ENCODE measurements at regions not wholly inside any gene's neighbourhood (a gene's known extent, or its start where the extent isn't known, plus 50 kb on each side); places are given as distances from the start of the nearest gene placed in this dataset.

DNA sequence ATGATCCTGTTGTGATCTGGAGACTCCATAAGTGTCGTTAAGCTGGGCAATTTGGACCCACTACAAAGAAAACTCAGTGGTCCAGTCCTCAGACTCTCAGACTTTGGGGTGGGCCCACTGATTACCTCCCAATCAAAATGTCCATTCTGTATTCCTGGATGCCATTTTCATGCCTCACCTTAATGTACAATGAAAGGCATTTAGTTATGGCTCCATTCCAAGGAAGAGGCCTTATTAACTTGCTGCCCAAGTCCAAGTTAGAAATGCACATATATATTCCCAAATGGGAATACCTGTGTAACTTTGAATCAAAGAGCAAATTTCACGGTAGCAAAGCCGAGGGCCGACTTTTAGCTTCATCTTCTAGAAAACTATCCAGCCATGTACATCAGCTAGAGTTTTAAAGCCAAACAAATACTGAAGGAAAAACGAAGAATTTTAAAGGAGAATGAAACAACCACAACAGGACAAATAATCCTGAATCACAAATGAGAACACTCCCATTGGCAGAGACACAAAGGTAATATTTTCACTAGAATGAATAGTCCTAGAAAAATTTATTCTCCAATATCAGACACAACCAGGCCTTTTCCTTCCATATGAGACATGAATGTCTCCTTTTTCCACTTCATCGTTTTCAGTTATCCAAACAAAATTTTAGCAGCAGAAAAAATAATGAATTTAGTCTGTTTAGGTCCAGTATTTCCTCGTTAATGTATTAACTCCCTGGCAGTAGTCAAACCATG lies 63.7 kb upstream of the HHIP start:
- no peak overlapping the region for H3K4me2 ChIP-seq (ENCODE audit: insufficient read depth, low read length)
- H3K9me1 ChIP-seq (ENCODE audit: control insufficient read depth, insufficient read depth, low read length), result no peaks in the 10 kb centered on the region
- H3K36me3 ChIP-seq (ENCODE audit: control insufficient read depth, insufficient read depth, low read length), result no peaks in the 10 kb centered on the region
- no peaks in the 10 kb centered on the region for H3K9me3 ChIP-seq (replicated peaks; ENCODE audit: control insufficient read depth, insufficient read depth, low read depth, low read length)
- H3K27me3 ChIP-seq (ENCODE audit: control insufficient read depth in 2 of 2, insufficient read depth in 2 of 2, low read length in 2 of 2), result no peaks in the 10 kb centered on the region
- H3K79me2 ChIP-seq (ENCODE audit: control insufficient read depth, insufficient read depth, low read length), result no peaks in the 10 kb centered on the region
- CTCF ChIA-PET (ENCODE audit: low intra/inter-chr PET ratio), result no interaction called here
- no peaks in the 10 kb centered on the region for H3K4me1 ChIP-seq (replicated peaks in 1 of 2; ENCODE audit: control insufficient read depth in 2 of 2, insufficient read depth in 2 of 2, low read length in 2 of 2)
- WGBS (ENCODE audit: insufficient coverage, low coverage, missing lambda C conversion rate), result 1% methylated on average over 7 of the region's 7 CpGs
- ATAC-seq (no peak), FAIRE-seq (no peak), DNase-seq (ENCODE audit: extremely low read depth in 1 of 4, low spot score in 3 of 4) (no peak)
- POLR2A ChIA-PET, result no interaction called here
- H3K27ac ChIP-seq (ENCODE audit: extremely low read depth, low read depth, low read length), result no peak overlapping the region
- intact Hi-C loops (cut with micrococcal nuclease) (no loop called here), in situ Hi-C loops (cut with MboI) (no loop called here)
- H3K9ac ChIP-seq (ENCODE audit: insufficient read depth in 1 of 2, low read depth in 2 of 2, low read length in 2 of 2), result no peak overlapping the region
- BruUV-seq (replicated peaks), result no TSS peak
- no peaks in the 10 kb centered on the region for H4K20me1 ChIP-seq (replicated peaks; ENCODE audit: control insufficient read depth, insufficient read depth, low read length)
- no peak overlapping the region for H3K4me3 ChIP-seq
- no peak overlapping the region for H2AFZ ChIP-seq (ENCODE audit: low read depth, low read length)
- TF ChIP-seq HMBOX1 (IDR thresholded peaks at IDR 0.05) (no peak), ZNF354B (CRISPR knock-in tag; IDR thresholded peaks at IDR 0.05) (no peak), RNF219 (CRISPR knock-in tag; IDR thresholded peaks at IDR 0.05) (no peak), SRF (CRISPR knock-in tag; IDR thresholded peaks at IDR 0.05) (no peak), ZKSCAN1 (IDR thresholded peaks at IDR 0.05; ENCODE audit: low read depth, low read length) (no peak), ZBTB1 (CRISPR knock-in tag; IDR thresholded peaks at IDR 0.05; ENCODE audit: borderline replicate concordance, low read depth) (no peak), ZEB2 (IDR thresholded peaks at IDR 0.05) (no peak), ZNF212 (CRISPR knock-in tag; IDR thresholded peaks at IDR 0.05) (no peak)
- TF ChIP-seq, protein P1, sequence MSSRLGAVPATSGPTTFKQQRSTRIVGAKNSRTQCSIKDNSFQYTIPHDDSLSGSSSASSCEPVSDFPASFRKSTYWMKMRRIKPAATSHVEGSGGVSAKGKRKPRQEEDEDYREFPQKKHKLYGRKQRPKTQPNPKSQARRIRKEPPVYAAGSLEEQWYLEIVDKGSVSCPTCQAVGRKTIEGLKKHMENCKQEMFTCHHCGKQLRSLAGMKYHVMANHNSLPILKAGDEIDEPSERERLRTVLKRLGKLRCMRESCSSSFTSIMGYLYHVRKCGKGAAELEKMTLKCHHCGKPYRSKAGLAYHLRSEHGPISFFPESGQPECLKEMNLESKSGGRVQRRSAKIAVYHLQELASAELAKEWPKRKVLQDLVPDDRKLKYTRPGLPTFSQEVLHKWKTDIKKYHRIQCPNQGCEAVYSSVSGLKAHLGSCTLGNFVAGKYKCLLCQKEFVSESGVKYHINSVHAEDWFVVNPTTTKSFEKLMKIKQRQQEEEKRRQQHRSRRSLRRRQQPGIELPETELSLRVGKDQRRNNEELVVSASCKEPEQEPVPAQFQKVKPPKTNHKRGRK (tag; IDR thresholded peaks at IDR 0.05), result no peak
